ENCODE measurements at regions not wholly inside any gene's neighbourhood (a gene's known extent, or its start where the extent isn't known, plus 50 kb on each side); places are given as distances from the start of the nearest gene placed in this dataset.
"Not testable (repeated sequence)": the region's sequence is repeated elsewhere in the genome, so short reads cannot be mapped to it uniquely, and the experiment has no call there.

- Histone ChIP-seq H3K9me3 (replicated peaks; ENCODE audit: control insufficient read depth, insufficient read depth, low read length) (no peaks in the 10 kb centered on the region), H2AFZ (ENCODE audit: control insufficient read depth, low read depth, low read length) (no peak overlapping the region), H3K4me1 (ENCODE audit: control insufficient read depth, insufficient read depth, low read length) (no peaks in the 10 kb centered on the region), H3K4me3 (no peak overlapping the region), H3K36me3 (ENCODE audit: control insufficient read depth in 2 of 2, insufficient read depth in 2 of 2, low read length in 1 of 2) (no peaks in the 10 kb centered on the region), H4K20me1 (ENCODE audit: control insufficient read depth, insufficient read depth) (no peaks in the 10 kb centered on the region), H3K9ac (ENCODE audit: control insufficient read depth, insufficient read depth, low read length) (no peak overlapping the region), H3K27me3 (replicated peaks in 1 of 2; ENCODE audit: control insufficient read depth in 2 of 2, insufficient read depth in 2 of 2, low read length in 1 of 2) (no peaks in the 10 kb centered on the region), H3K27ac (ENCODE audit: control insufficient read depth, insufficient read depth) (no peak overlapping the region), H3K79me2 (ENCODE audit: control insufficient read depth, insufficient read depth, low read length) (no peaks in the 10 kb centered on the region), H3K4me2 (ENCODE audit: control insufficient read depth, insufficient read depth) (no peak overlapping the region)
- TF ChIP-seq IKZF2 (IDR thresholded peaks at IDR 0.05) (peak; percentile 55 to 65; a peak in 2 of 4 replicates), IKZF1 (conservative IDR thresholded peaks at IDR 0.05) (peak; percentile 35; the same call in 1 of the 2 replicates), MTA2 (IDR thresholded peaks at IDR 0.05; ENCODE audit: low read depth) (peak; percentile 72), CHD2 (IDR thresholded peaks at IDR 0.05; ENCODE audit: borderline replicate concordance, low read depth, low read length) (no peak), RELB (IDR thresholded peaks at IDR 0.05; ENCODE audit: low read depth) (peak; percentile 66; the same call in 1 of the 2 replicates), GABPA (IDR thresholded peaks at IDR 0.05; ENCODE audit: low read depth) (no peak), MEF2B (IDR thresholded peaks at IDR 0.05; ENCODE audit: partially characterized antibody, poor library complexity, severe bottlenecking) (peak; percentile 18)
- TF ChIP-seq, protein P1, sequence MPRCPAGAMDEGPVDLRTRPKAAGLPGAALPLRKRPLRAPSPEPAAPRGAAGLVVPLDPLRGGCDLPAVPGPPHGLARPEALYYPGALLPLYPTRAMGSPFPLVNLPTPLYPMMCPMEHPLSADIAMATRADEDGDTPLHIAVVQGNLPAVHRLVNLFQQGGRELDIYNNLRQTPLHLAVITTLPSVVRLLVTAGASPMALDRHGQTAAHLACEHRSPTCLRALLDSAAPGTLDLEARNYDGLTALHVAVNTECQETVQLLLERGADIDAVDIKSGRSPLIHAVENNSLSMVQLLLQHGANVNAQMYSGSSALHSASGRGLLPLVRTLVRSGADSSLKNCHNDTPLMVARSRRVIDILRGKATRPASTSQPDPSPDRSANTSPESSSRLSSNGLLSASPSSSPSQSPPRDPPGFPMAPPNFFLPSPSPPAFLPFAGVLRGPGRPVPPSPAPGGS (IDR thresholded peaks at IDR 0.05; ENCODE audit: borderline replicate concordance, insufficient read depth, low read depth, low read length, poor library complexity, severe bottlenecking): no peak
- in situ Hi-C loops (cut with MboI) (no loop called here), intact Hi-C loops (cut with micrococcal nuclease; ENCODE audit: unreplicated experiment) (loop anchor here (5.0 to 10.0 kb wide), 2 partner anchors 517 to 1125 kb away; no protein-coding TSS in a partner anchor)
- no TSS peak for BruUV-seq (replicated peaks)
- SMC1A ChIA-PET (ENCODE audit: uncharacterized antibody, unreplicated experiment): interaction anchor here (0.7 to 3.0 kb wide), 12 partner anchors 9 to 1584 kb away, joined by 3 to 11 read pairs (median 4); no protein-coding TSS in a partner anchor
- peak; percentile 74 for ATAC-seq
- no peak for FAIRE-seq
- RAD21 ChIA-PET (ENCODE audit: unreplicated experiment): interaction anchor here (1.4 to 4.6 kb wide), 3 partner anchors 9 to 41 kb away, joined by 3 to 35 read pairs (median 4); no protein-coding TSS in a partner anchor
- POLR2A ChIA-PET: interaction anchor here (3.5 kb wide), 1 partner anchor 10 kb away, joined by 14 read pairs; no protein-coding TSS in a partner anchor
- WGBS (ENCODE audit: insufficient coverage, insufficient replicate concordance, low lambda C conversion rate, missing lambda C conversion rate): 0% methylated on average over 1 of the region's 1 CpG
- DNase-seq (ENCODE audit: low read depth, low spot score): no peak
- CTCF ChIA-PET: interaction anchor here (0.6 to 1.0 kb wide), 4 partner anchors 10 to 83 kb away, joined by 3 to 5 read pairs (median 4); no protein-coding TSS in a partner anchor
Measured at GRCh38 chrX:122279746-122280145, 904.3 kb upstream of the GRIA3 start.

DNA sequence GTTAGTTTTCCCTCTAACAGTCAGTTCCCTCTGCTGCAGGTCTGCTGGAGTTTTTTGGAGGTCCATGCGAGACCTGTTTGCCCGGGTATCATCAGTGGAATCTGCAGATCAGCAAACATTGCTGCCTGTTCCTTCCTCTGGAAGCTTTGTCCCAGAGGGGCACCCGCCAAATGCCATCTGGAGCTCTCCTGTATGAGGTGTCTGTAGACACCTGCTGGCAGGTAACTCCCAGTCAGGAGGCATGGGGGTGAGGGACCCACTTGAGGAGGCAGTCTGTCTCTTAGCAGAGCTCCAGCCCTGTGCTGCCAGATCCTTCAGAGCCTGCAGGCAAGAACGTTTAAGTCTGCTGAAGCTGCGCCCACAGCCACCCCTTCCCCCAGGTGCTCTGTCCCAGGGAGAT is 884.3 kb upstream of the GRIA3 start:
- ChIA-PET SMC1A (ENCODE audit: uncharacterized antibody, unreplicated experiment) (interaction anchor here (0.9 to 1.8 kb wide), 3 partner anchors 9 to 12 kb away, joined by 3 to 4 read pairs (median 3); no protein-coding TSS in a partner anchor), POLR2A (interaction anchor here (0.6 kb wide), 1 partner anchor 17 kb away, joined by 3 read pairs; no protein-coding TSS in a partner anchor)
- in situ Hi-C loops (cut with MboI); DNase-seq (ENCODE audit: low read depth, low spot score); ATAC-seq; H3K9me3 ChIP-seq (replicated peaks; ENCODE audit: control insufficient read depth, insufficient read depth, low read length); H2AFZ ChIP-seq (ENCODE audit: control insufficient read depth, low read depth, low read length); H3K27me3 ChIP-seq (replicated peaks in 1 of 2; ENCODE audit: control insufficient read depth in 2 of 2, insufficient read depth in 2 of 2, low read length in 1 of 2); H4K20me1 ChIP-seq (ENCODE audit: control insufficient read depth, insufficient read depth); intact Hi-C loops (cut with micrococcal nuclease; ENCODE audit: unreplicated experiment); RAD21 ChIA-PET (ENCODE audit: unreplicated experiment); H3K36me3 ChIP-seq (ENCODE audit: control insufficient read depth in 2 of 2, insufficient read depth in 2 of 2, low read length in 1 of 2); H3K79me2 ChIP-seq (ENCODE audit: control insufficient read depth, insufficient read depth, low read length); H3K4me3 ChIP-seq; H3K9ac ChIP-seq (ENCODE audit: control insufficient read depth, insufficient read depth, low read length); H3K4me1 ChIP-seq (ENCODE audit: control insufficient read depth, insufficient read depth, low read length); CTCF ChIA-PET; BruUV-seq (replicated peaks); H3K27ac ChIP-seq (ENCODE audit: control insufficient read depth, insufficient read depth); H3K4me2 ChIP-seq (ENCODE audit: control insufficient read depth, insufficient read depth); FAIRE-seq: not testable (repeated sequence)
- WGBS (ENCODE audit: insufficient coverage, insufficient replicate concordance, low lambda C conversion rate, missing lambda C conversion rate): 26% methylated on average over 5 of the region's 5 CpGs

Data from GM12878 (cell line).